Lower lobe of right lung (tissue), 2 donors: ENCODE measurements at regions not wholly inside any gene's neighbourhood (a gene's known extent, or its start where the extent isn't known, plus 50 kb on each side); places are given as distances from the start of the nearest gene placed in this dataset.

Experiments
- ATAC-seq, 2 donors: fragments of 200-7000 bp; cut with Tn5 transposase; one replicate each; pipeline ENCODE4 v1.9.1; 2020 to 2022; ENCODE audit warnings: mild to moderate bottlenecking in 2 of 2, moderate library complexity in 2 of 2
- DNase-seq: peaks from one replicate; pipeline ENCODE4 v3.0.0-alpha.2; 2020
- H3K27ac ChIP-seq: fragments of 200-600 bp; one replicate; pipeline ENCODE4 v1.8.0; 2022
- H3K27me3 ChIP-seq: fragments of 200-600 bp; one replicate; pipeline ENCODE4 v1.8.0; 2022; ENCODE audit warnings: low read depth
- H3K36me3 ChIP-seq: fragments of 200-600 bp; one replicate; pipeline ENCODE4 v1.8.0; 2022; ENCODE audit warnings: mild to moderate bottlenecking
- H3K4me1 ChIP-seq: fragments of 200-600 bp; one replicate; pipeline ENCODE4 v1.8.0; 2022
- H3K4me3 ChIP-seq: fragments of 200-600 bp; one replicate; pipeline ENCODE4 v1.8.0; 2022; ENCODE audit warnings: mild to moderate bottlenecking
- H3K9me3 ChIP-seq: fragments of 200-600 bp; one replicate; pipeline ENCODE4 v1.8.0; 2022
- intact Hi-C: fragments of 100-400 bp; cut with DNase I; formaldehyde crosslinking; loops from one replicate; pipeline ENCODE4 v1.11.0; 2022
- TF ChIP-seq, protein P1 (sequence below): fragments of 200-600 bp; IDR thresholded peaks from one replicate; pipeline ENCODE4 v1.8.0; 2022; ENCODE audit warnings: antibody characterized with exemption, mild to moderate bottlenecking
- donor health status: DM: no; HTN: yes; CAD: no; lungs with severe emphysema.

DNA sequence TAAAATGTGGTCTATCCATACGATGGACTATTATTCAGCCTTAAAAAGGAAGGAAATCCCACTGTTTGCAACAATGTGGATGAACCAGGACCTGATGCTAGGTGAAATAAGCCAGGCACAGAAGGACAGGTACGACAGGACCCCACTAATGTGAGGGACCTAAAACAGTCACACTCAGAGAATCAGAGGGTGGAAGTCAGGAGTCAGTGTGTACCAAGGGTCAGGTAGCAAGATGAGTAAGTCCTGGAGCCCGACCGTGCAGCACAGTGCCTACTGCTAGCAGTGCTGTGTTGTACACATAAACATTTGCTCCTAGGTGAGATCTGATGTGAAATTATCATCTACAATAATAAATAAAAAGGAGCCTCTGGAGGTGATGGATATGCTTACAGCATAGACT, 322.3 kb downstream of the GLRX3 start:
- Histone ChIP-seq H3K9me3 (no peaks in the 10 kb centered on the region), H3K27me3 (no peaks in the 10 kb centered on the region), H3K36me3 (no peaks in the 10 kb centered on the region), H3K27ac (no peak overlapping the region), H3K4me3 (no peak overlapping the region), H3K4me1 (no peaks in the 10 kb centered on the region)
- TF ChIP-seq, protein P1, sequence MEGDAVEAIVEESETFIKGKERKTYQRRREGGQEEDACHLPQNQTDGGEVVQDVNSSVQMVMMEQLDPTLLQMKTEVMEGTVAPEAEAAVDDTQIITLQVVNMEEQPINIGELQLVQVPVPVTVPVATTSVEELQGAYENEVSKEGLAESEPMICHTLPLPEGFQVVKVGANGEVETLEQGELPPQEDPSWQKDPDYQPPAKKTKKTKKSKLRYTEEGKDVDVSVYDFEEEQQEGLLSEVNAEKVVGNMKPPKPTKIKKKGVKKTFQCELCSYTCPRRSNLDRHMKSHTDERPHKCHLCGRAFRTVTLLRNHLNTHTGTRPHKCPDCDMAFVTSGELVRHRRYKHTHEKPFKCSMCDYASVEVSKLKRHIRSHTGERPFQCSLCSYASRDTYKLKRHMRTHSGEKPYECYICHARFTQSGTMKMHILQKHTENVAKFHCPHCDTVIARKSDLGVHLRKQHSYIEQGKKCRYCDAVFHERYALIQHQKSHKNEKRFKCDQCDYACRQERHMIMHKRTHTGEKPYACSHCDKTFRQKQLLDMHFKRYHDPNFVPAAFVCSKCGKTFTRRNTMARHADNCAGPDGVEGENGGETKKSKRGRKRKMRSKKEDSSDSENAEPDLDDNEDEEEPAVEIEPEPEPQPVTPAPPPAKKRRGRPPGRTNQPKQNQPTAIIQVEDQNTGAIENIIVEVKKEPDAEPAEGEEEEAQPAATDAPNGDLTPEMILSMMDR, result no peak
- ATAC-seq (no peak), DNase-seq (no peak)
- intact Hi-C loops, result no loop called here

DNA sequence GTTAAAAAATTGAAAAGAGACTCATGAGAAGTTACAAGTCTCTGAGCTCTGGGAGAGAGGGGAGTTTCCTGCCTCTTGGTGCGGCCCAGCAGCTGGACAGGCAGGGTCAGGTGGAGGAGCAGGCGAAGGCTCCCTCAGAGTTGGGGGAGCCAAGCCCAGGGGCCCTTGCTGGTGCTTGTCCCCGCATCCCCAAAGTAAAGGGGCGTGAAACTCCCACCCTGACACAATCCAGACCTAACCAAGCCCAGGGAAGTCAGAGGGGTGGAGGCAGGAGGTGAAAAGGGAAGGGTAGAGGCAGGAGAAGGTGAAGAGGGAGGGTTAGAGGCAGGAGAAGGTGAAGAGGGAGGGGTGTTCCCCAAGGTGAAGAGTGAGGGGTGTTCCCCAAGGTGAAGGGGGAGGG, 322.8 kb downstream of the GLRX3 start:
- Histone ChIP-seq H3K27ac (no peak overlapping the region), H3K36me3 (no peaks in the 10 kb centered on the region), H3K9me3 (no peaks in the 10 kb centered on the region), H3K4me3 (no peak overlapping the region), H3K27me3 (no peaks in the 10 kb centered on the region), H3K4me1 (no peaks in the 10 kb centered on the region)
- TF ChIP-seq, protein P1, result no peak
- DNase-seq (no peak), ATAC-seq (no peak)
- intact Hi-C loops, result no loop called here

DNA sequence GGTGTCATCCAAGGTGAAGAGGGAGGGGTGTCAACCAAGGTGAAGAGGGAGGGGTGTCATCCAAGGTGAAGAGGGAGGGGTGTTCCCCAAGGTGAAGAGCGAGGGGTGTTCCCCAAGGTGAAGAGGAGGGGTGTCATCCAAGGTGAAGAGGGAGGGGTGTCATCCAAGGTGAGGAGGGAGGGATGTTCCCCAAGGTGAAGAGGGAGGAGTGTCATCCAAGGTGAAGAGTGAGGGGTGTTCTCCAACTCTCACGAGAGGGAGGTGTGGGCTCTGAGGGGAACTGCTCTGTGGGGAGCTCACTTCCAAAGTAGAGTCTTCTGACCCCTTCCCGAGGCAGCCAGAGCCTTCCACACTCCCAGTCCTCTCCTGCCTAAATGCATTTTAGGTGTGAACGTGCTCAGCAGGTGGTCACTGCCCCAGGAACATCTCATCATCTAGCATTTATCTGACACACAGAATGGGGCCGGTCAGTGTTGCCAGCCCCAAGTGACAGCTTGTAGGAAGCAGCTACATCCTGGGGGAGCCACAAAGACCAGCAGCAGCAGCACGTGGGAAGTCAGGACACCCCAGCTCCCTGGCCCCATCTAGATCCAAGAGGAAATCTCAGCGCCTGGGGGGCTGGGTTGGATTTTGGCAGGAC, 323.8 kb downstream of the GLRX3 start:
- H3K4me3 ChIP-seq, result no peak overlapping the region
- intact Hi-C loops, result no loop called here
- H3K36me3 ChIP-seq, result no peaks in the 10 kb centered on the region
- no peaks in the 10 kb centered on the region for H3K4me1 ChIP-seq
- DNase-seq, result no peak
- no peak overlapping the region for H3K27ac ChIP-seq
- ATAC-seq, result no peak
- TF ChIP-seq, protein P1, result no peak
- H3K27me3 ChIP-seq, result no peaks in the 10 kb centered on the region
- H3K9me3 ChIP-seq, result no peaks in the 10 kb centered on the region

DNA sequence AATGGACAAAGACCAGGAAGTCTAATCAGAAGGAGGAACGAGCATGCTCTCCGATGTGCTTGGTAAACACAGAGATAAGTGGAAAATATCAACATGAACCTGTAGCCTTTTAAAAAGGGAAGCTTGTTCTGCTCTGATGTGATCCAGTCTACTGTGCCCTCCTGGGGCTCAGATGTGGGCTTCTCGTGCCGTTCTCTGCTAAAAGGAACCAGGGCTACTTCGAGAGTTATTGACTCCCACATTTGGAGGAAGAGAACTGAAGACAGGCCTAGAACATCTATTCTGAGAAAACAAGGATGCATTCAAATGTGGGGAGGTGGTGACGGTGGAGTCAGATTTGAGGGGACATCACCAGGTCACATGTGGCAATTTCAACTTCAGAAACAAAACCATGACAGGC, 325.4 kb downstream of the GLRX3 start:
- H3K4me3 ChIP-seq, result no peak overlapping the region
- H3K9me3 ChIP-seq, result no peaks in the 10 kb centered on the region
- H3K27me3 ChIP-seq, result no peaks in the 10 kb centered on the region
- intact Hi-C loops, result no loop called here
- no peak for ATAC-seq
- TF ChIP-seq, protein P1, result no peak
- H3K36me3 ChIP-seq, result no peaks in the 10 kb centered on the region
- H3K27ac ChIP-seq, result no peak overlapping the region
- no peaks in the 10 kb centered on the region for H3K4me1 ChIP-seq
- DNase-seq, result no peak

DNA sequence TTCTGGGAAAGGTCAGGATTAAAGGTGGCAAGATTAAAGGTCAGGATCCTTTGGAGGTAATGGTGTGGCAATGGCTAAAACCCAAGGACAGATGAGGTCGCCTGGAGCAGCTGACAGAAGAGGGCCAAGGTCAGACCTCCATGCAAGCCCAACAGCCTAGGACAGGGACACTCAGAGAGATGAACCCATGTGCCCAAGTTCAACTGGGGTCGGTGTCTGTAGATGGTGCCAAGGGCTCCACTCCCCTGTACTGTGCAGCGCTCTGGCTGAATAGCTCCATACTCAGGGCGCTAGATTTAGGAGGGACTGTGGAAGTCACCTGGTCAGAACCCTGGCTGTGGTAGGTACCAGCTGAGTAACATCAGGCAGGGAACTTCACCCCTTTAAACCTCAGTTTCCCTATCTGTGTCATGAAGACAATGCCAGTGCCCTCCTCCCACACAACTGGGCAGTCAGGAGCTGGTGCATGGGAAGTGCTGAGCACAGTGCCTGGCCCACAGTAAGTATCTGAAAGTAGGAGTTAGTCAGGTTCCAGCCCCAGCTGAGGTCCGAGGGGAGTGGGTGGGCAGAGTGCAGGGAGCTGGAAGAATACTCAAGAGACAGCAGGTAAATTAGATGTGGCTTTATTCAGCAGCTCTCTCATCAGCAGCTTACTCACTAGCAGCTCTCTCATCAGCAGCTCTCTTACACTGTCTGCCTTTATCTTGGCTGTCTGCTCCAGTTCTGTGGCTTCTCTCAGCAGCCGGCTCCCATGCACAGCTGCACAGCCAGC, 327.1 kb downstream of the GLRX3 start:
- TF ChIP-seq, protein P1, result no peak
- no peaks in the 10 kb centered on the region for H3K9me3 ChIP-seq
- H3K4me1 ChIP-seq, result no peaks in the 10 kb centered on the region
- intact Hi-C loops, result no loop called here
- no peaks in the 10 kb centered on the region for H3K36me3 ChIP-seq
- no peak for DNase-seq
- H3K27ac ChIP-seq, result no peak overlapping the region
- H3K4me3 ChIP-seq, result no peak overlapping the region
- H3K27me3 ChIP-seq, result no peaks in the 10 kb centered on the region
- no peak for ATAC-seq
